NT2/D1 (cell line): ENCODE measurements at regions not wholly inside any gene's neighbourhood (a gene's known extent, or its start where the extent isn't known, plus 50 kb on each side); places are given as distances from the start of the nearest gene placed in this dataset.

Experiments
- DNase-seq: peaks from one replicate; pipeline ENCODE4 v3.0.0-alpha.2; 2011; ENCODE audit warnings: low read depth, low spot score
- H3K27me3 ChIP-seq: 2 replicates; pipeline ENCODE4 v1.6.0; 2011; ENCODE audit warnings: mild to moderate bottlenecking; ENCODE audit not compliant: insufficient read length, insufficient read depth
- H3K36me3 ChIP-seq: 2 replicates; pipeline ENCODE4 v1.6.1; 2011; ENCODE audit warnings: mild to moderate bottlenecking, low read length, mixed read lengths; ENCODE audit not compliant: insufficient read depth, insufficient read length
- H3K4me1 ChIP-seq: 2 replicates; pipeline ENCODE4 v1.5.1; 2011; ENCODE audit not compliant: insufficient read depth, insufficient read length
- H3K4me3 ChIP-seq: 2 replicates; pipeline ENCODE4 v1.5.1; 2011; ENCODE audit warnings: low read depth; ENCODE audit not compliant: insufficient read length
- H3K9ac ChIP-seq: 2 replicates; pipeline ENCODE4 v1.6.0; 2011; ENCODE audit warnings: low read depth; ENCODE audit not compliant: insufficient read length
- H3K9me3 ChIP-seq: 2 replicates; pipeline ENCODE4 v1.5.1; 2011; ENCODE audit warnings: mild to moderate bottlenecking, low read length; ENCODE audit not compliant: insufficient read depth
- SUZ12 ChIP-seq: IDR thresholded peaks from 2 replicates; pipeline ENCODE4 v1.6.1; 2011; ENCODE audit not compliant: insufficient read length, insufficient read depth; ENCODE audit errors: extremely low read depth
- YY1 ChIP-seq: IDR thresholded peaks from 2 replicates; pipeline ENCODE4 v1.6.1; 2011; ENCODE audit not compliant: insufficient read length, insufficient read depth
- ZNF274 ChIP-seq: IDR thresholded peaks from 2 replicates; pipeline ENCODE4 v1.6.1; 2011; ENCODE audit warnings: mild to moderate bottlenecking, low read depth, low read length

DNA sequence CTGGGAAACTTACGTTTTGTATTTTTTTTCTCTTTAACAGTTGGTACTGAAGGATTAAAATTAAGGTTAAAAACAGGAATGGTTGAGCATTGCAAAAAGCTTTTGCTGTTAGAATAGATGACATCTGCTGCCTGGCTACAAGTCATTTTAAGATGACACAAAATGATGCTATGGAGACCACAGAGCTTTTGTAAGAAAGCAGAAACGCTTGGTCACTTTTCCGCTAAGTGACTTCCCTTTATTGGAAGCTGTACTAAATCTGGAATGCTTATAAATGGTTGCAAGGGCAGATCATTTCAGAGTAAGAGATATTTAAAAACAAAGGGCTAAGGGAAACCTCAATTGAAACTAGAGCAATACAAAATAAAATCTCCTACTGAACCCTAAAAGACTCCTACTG is 544.0 kb downstream of the STK39 start:
- TF ChIP-seq YY1 = no peak
- no peak for TF ChIP-seq SUZ12
- Histone ChIP-seq H3K9me3 (no peaks in the 10 kb centered on the region), H3K27me3 (no peaks in the 10 kb centered on the region), H3K4me3 (no peak overlapping the region), H3K4me1 (no peaks in the 10 kb centered on the region), H3K9ac (no peak overlapping the region), H3K36me3 (no peaks in the 10 kb centered on the region)
- DNase-seq = no peak

DNA sequence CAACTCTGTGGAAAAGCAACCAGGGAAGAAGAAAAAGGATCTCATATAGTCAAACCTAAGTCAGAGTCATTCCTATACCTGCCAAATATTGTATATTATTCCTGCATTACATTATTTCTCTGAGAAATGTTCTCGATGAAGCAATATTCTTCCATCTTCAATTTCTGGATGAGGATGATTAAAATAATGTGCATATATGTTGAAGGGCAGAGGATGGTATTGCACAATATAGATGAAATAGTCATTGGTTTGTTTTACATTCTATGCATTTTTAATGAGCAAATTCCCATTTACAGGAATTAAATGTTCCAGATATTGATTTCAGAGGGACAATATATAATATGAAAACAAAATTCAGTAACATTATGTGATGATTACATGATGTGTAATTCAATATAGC is 545.2 kb downstream of the STK39 start:
- Histone ChIP-seq H3K9me3 (no peaks in the 10 kb centered on the region), H3K4me3 (no peak overlapping the region), H3K9ac (no peak overlapping the region), H3K36me3 (no peaks in the 10 kb centered on the region), H3K4me1 (no peaks in the 10 kb centered on the region), H3K27me3 (no peaks in the 10 kb centered on the region)
- TF ChIP-seq SUZ12 = no peak
- DNase-seq = no peak

DNA sequence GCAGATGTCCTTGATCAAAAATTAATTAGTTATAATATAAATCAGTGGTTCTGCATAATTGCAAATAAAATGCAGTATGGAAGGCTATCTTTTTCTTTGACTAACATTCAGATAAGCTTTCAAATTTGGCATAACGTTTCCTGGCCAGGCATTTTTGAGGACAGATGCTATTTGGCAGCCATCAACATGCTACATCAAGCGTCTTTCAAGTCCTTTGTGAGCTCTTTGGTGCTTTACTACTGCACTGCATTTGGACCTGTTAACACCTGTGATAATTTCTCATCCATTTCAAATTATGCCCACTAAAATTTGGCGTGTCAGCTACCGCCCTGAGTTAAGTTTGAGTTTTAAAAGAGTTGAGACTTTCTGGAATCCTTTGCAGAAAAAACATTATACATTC is 545.7 kb downstream of the STK39 start:
- H3K36me3 ChIP-seq = no peaks in the 10 kb centered on the region
- DNase-seq = no peak
- H3K9ac ChIP-seq = no peak overlapping the region
- no peaks in the 10 kb centered on the region for H3K27me3 ChIP-seq
- H3K9me3 ChIP-seq = no peaks in the 10 kb centered on the region
- H3K4me3 ChIP-seq = no peak overlapping the region
- H3K4me1 ChIP-seq = no peaks in the 10 kb centered on the region
- TF ChIP-seq ZNF274 (no peak), YY1 (no peak), SUZ12 (no peak)

DNA sequence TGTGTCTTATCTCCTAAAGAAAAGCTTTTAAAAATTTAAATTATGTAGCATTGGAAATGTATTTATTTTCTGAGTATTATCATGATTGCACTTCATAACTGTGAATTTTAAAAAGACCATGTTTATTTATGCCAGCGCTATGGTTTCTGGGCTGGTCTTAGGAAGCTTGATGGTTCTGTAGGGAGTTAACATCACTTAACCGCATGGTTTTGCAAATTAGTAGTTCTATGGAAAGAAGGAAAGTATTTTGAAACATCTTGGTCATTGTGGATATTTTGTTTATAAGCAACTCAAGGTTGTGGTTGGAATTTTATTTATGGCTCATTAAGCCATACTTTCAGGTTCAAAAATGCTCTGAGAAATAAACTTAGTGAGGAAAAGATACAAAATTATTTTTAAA is 549.4 kb downstream of the STK39 start:
- no peak for TF ChIP-seq SUZ12
- no peak for TF ChIP-seq ZNF274
- no peak for TF ChIP-seq YY1
- Histone ChIP-seq H3K27me3 (no peaks in the 10 kb centered on the region), H3K4me1 (no peaks in the 10 kb centered on the region), H3K4me3 (no peak overlapping the region), H3K9ac (no peak overlapping the region), H3K36me3 (no peaks in the 10 kb centered on the region), H3K9me3 (0 out of 2 replicates have a peak, but pooled peaks cover 2% of the 10 kb centered on the region)
- DNase-seq = no peak

DNA sequence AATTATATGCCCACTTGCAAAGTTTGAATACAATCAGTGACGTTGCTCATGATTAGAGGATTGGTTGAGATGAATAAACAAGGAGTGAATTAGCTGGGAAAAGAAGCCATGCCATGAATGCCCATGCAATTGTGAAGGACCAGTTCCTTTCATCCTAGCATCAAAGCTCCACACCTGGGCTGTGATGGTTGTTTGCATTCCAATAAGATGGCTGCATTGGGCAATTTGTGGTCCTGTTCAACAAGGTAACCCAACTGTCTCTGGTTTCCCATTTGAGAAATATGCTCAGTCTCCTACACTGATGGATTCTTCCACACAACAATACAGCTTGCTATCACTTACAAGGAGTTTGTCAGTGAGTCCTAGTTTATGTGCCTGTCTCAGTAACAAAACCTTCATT is 550.2 kb downstream of the STK39 start:
- no peak for TF ChIP-seq ZNF274
- TF ChIP-seq SUZ12 = no peak
- TF ChIP-seq YY1 = no peak
- Histone ChIP-seq H3K4me1 (no peaks in the 10 kb centered on the region), H3K36me3 (no peaks in the 10 kb centered on the region), H3K9ac (no peak overlapping the region), H3K27me3 (no peaks in the 10 kb centered on the region), H3K9me3 (0 out of 2 replicates have a peak, but pooled peaks cover 5% of the 10 kb centered on the region), H3K4me3 (no peak overlapping the region)
- DNase-seq = no peak

DNA sequence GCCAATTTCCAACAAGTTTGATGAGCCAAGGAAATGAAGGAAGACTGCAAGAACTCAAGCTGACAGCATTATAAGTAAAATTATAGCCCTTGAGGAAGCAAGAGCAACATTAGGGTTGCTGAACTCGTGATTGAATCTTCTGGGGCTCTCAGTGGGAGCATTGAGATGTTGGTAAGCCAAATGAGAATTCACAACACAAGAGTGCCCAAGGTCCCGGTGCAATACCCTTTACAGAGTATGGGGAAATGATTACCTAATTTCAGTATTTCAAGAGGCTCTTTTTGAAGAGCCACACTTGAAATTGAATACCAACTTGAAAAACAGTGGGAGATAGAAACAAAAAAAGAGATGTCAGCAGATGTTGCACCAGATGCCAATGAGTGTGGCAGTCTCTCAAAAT is 554.5 kb downstream of the STK39 start:
- 0 out of 2 replicates have a peak, but pooled peaks cover 5% of the 10 kb centered on the region for H3K9me3 ChIP-seq
- no peaks in the 10 kb centered on the region for H3K36me3 ChIP-seq
- H3K9ac ChIP-seq = no peak overlapping the region
- TF ChIP-seq ZNF274 = no peak
- no peak for TF ChIP-seq SUZ12
- no peak for TF ChIP-seq YY1
- no peak for DNase-seq
- no peaks in the 10 kb centered on the region for H3K27me3 ChIP-seq
- no peaks in the 10 kb centered on the region for H3K4me1 ChIP-seq
- no peak overlapping the region for H3K4me3 ChIP-seq

DNA sequence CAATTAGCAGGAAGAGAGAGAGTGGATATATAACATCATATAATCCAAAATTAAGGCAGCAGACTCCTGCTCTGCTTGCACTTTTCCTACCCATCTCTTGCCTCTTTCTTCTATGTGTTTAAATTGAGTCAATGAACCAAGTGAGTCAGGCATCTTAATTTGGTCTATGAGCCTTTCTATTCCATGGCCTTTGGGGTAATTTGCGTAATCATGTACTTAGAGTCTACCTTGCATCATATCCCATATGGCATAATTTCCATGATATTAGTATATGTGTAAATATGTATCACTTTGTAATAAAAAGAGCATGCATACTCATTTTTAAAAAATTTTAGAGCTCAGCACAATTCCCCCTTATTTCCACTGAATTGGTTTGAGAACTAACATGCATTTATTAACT is 555.2 kb downstream of the STK39 start:
- Histone ChIP-seq H3K4me3 (no peak overlapping the region), H3K9ac (no peak overlapping the region), H3K27me3 (no peaks in the 10 kb centered on the region), H3K9me3 (0 out of 2 replicates have a peak, but pooled peaks cover 5% of the 10 kb centered on the region), H3K36me3 (no peaks in the 10 kb centered on the region), H3K4me1 (no peaks in the 10 kb centered on the region)
- TF ChIP-seq YY1 = no peak
- TF ChIP-seq ZNF274 = no peak
- TF ChIP-seq SUZ12 = no peak
- no peak for DNase-seq

DNA sequence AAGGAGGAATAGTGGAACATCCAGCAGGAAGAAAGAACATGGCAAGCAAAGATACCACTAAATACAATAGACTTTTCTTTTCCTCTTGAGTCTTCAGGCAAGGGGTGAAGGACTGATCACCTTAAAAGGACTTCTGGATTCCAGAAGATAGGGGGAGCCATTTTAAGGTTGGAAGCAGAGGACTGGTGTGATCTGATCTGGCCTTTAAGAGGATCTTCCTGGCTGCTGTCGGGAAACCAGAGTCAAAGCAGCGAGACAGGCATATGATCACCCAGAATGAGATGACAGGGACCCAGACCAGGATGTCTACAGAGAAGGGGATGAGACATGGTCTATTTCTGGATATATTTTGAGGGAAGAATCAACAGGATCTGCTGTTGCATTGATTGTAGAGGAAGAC is 558.0 kb downstream of the STK39 start:
- Histone ChIP-seq H3K4me3 (no peak overlapping the region), H3K27me3 (no peaks in the 10 kb centered on the region), H3K36me3 (no peaks in the 10 kb centered on the region), H3K9ac (no peak overlapping the region), H3K4me1 (no peaks in the 10 kb centered on the region), H3K9me3 (0 out of 2 replicates have a peak, but pooled peaks cover 5% of the 10 kb centered on the region)
- DNase-seq = peak; percentile 49
- TF ChIP-seq ZNF274 = no peak
- TF ChIP-seq YY1 = no peak
- TF ChIP-seq SUZ12 = no peak
